GM18867 (cell line): ENCODE measurements at regions not wholly inside any gene's neighbourhood (a gene's known extent, or its start where the extent isn't known, plus 50 kb on each side); places are given as distances from the start of the nearest gene placed in this dataset.

Experiments
- ATAC-seq: cut with Tn5 transposase; IDR thresholded peaks from one replicate; pipeline ENCODE4 v1.9.1; 2021; ENCODE audit warnings: mild to moderate bottlenecking, moderate library complexity; ENCODE audit not compliant: unreplicated experiment

GRCh38 chr12:126316411-126316810, 1251.2 kb downstream of the AACS start:
- ATAC-seq = no peak

DNA sequence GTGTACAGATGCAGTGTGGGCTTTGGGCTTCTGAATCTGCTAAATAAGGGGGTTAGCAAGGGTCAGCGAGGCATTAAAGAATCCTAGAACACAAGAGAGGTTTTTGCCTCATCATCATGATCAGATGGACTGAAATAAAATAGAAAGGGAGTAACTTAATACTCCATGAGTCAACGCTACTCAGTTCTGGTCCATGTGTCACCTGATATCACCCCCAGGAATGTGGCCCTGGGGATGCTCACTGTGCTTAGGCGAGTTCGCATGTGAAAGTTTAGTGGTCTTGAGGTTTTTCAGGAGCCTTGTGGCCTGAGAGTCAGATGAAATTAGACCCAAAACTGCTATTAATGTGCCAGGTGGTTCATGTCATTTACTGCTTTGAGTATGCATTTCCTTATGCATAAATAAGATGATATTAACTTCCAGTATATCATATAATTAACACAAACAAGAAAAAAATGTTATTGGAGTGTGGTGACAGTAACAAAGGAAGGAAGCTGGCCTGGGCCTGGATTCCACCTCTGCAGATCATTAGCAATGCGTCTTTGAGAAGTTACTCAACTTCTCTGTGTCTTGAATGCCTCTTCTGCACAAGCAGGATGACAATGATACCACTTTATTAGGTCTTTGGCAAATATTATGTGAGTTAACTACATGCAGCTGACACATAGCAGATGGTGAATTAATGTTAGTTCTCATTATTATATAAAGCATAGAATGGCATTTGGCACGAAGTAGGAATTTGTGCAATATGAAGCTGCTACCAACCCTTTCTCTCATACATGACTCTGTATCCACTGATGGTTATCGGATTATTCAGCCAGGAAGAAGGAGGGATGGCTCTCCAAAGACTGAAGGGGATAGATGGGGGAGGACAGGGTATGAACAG, 1272.6 kb downstream of the AACS start:
- ATAC-seq = no peak

DNA sequence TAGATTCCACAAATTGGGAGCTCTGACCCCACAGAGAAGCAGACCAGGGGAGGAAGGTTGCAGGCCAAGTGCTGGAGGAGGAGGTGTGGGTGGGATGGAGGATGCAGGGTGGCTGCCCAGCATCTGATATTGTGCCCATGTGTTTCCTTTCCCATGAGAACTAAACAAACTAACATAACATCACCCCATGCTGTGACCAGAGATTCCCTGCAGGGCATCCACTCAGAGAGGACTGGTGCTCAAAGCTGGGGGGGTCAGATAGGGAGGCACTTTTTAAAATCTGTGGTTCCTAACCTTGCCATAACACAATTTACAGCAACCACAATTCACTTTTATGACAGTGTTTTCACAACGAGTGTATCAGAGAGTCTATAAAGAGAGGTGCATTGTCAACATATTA, 1277.6 kb downstream of the AACS start:
- ATAC-seq = no peak

DNA sequence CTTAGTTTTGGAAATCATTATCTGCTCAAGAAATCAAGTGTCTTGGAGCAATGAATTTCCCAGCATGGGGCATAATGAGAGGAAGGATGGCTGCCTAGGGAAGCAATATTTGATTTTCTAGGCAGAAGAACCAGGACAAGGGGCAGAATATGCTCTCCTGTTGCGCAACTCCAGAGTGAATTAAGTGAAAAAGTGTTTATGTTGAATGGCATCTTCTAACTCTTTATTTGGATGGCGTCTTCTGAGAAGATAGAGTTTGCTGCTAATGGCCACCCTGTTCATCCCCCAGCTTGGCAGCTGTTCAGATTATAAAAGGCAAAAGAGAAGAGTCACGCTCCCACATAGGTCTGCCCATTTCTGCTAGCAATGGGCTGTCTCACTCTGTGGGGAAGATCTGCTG, 1278.1 kb downstream of the AACS start:
- ATAC-seq = no peak

DNA sequence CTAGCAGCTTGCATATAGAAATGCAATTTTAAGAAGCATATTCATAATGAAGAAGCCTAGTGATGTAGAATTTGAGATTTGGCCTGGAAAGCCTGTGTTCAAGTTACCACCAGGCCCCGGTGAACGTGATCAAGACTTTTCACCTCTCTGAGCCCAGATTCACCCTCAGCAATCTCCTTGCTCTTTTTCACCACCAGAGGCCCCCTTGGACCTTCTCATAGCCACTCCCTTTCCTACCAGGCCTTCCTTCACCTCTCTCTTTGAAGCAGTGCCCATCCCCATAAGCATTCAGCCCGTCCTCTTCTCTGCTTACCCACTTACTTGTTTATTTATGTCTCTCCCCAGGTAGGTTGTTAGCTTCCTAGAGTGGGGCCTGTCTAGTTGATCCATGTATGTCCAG, 1280.9 kb downstream of the AACS start:
- no peak for ATAC-seq

- ATAC-seq = no peak
Measured at GRCh38 chr12:126347421-126347820, 1282.2 kb downstream of the AACS start.

DNA sequence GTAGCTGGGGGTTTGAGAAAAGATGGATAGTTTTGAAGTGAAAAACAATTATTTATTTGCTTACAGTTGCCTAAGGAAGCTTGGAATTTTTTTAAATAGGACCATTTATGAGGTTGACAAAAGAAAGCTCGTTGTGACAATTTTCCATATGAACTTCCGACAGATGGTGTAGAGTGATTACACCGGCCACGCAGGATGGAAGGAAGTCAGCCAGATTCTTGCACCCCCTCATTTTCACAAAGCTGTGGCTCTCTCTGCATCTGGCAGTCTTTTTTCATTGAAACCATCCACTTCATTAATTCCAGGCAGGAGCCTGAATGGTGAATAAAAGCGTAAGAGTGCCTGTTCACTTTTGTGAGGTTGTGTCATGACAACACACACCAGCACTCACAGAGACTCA, 1284.1 kb downstream of the AACS start:
- no peak for ATAC-seq

GRCh38 chr12:126353604-126354003, 1288.4 kb downstream of the AACS start:
- ATAC-seq = no peak

GRCh38 chr12:126354633-126355032, 1289.4 kb downstream of the AACS start:
- no peak for ATAC-seq

DNA sequence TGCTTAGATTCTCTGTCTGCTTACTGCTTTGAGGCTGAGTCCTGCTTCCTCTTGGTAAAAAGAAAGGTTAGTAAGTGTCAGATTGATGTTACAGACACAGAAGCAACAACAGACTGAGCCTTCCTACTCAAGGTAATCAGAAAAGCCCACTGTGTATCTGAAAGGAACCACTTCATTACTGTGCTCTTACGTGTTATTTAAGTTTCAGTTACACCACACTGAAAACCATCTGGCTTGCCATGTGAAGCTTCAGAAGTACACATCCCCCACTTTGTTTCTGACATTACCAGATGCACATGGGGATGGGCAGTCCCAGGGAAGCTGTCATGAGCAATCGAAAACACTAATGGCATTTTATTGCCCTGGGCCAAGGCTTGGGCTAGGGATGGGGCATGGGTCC, 1290.1 kb downstream of the AACS start:
- ATAC-seq = no peak

DNA sequence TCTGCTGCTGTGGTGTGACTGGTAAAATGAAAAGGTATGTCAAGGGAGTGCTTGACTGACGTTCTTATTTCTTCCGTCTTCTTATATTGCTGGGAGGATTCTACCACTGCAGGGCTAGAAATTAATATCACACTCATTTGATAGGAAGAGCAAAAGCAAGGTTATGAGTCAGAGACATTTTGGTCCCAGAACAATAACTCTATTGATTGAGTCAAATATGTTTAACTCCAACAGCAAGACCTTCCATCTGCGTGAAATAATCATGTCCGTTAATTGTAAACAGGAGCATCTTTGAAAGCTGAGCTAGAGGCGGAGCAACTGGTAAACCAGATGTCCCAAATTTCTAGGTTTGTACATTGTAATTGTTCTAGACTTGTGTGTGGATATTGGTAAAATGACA, 1293.6 kb downstream of the AACS start:
- no peak for ATAC-seq

DNA sequence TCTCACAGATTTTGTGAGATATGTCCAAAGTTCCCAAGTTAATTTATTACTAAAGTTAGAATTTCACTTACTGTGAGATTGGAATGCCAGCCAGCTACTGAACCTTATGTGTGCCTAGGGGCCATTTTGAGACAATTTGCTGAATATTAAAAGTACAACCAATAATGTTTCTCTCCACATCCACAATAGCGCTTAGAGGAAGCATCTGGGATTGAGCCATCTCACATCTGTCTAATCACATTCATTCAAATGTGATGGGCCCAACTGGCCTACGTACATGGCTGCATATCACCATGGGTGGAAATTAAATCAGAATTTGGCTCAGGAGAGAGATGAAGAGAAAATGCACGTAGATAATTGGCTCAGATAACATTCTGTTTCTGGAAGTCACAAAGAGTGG, 1294.0 kb downstream of the AACS start:
- no peak for ATAC-seq

DNA sequence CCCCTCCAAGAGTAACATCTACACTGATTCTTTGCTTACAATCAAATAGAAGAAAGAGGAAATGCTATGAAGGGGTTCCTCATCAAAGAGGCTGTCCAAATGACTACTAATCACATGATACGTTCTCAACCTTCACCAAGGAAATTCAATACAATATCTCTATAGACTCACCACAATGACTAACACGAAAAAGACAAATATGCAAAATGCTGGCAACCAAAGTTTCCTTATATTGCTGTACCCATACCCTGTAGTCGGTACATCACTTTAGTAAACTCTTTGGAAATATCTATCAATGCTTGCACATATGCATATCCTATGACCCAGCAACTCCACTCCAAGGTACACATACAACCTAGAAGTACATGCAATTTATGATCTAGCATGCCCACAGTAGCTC, 1296.6 kb downstream of the AACS start:
- ATAC-seq = no peak

DNA sequence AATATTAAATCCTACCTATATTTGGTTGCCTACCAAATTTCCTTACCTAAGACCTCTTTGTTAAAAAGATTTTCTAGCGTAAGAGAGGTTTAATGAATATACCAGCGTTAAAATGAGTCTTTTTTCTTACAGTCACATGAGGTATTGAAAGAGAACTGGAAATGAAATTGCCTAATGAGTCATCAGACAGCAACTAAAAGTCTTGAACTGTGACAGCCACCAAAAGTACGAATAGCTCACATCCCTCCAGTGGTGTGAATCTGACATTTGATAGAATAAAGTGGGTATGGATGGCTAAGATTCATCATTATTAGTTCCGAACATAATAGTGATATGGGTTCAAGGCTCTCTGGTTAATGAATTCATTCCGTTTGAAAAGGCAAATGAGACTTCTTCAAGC, 1297.3 kb downstream of the AACS start:
- ATAC-seq = peak; percentile 53

DNA sequence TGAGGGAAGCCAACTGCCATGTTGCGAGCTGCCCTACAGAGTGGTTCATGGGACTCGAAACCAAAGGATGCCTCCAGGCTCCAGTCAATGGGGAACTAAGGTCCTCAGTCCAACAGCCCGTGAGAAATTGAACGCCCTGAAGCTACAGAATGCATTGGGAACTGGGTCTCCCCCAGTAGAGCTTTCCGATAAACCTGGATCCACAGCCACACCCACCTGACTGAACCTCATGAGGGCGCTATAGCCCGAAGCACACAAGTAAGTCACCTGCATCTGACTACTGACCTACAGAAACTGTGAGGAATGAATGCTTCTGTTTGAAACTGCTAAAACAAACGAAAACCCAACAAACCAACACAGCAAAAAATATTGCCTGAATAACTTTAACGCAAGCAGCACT, 1297.7 kb downstream of the AACS start:
- no peak for ATAC-seq

DNA sequence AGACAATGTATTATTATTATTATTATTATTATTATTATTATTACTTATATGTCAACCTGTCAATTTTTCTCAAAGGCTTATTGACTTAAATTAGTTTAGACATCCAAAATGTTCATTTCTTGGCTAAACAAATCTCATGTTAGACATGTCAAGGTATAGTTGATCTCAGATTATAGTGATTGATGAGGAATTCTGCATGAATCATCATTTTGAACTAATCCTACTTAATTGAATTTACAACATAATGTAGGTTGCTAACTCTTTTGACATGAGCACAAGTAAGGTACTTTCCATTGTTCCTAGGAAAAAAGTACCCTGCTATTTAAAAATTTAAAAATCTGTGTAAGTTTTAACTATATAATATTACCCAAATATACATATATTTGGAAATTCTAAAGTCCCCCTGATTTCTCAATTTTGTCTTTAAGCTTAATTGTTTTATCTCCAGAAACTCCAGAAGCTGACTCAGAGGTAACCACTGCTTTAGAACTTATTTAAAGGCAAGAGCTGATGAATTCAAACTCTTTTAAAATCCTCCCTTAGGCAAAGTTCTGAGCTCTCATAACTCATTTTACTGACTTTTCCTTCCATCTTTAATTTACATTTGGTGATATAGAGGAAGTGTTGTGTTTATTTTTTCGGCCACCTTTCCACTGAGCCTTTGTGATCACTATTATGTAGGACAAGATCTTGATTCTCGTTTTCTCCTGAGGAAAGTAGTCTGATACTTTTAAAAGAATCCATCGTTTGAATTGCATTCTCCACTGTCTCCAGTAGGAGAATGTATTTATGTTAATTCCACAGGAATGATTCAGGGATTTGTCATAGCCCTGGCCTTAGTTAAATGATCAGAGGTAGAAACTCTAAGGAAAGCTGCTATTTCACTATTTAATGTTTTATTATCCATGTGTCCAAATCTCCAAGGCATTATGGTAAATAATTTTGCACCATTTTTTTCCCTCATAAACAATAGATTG, 1304.5 kb downstream of the AACS start:
- no peak for ATAC-seq

- no peak for ATAC-seq
Measured at GRCh38 chr12:126383506-126383905, 1318.3 kb downstream of the AACS start.

DNA sequence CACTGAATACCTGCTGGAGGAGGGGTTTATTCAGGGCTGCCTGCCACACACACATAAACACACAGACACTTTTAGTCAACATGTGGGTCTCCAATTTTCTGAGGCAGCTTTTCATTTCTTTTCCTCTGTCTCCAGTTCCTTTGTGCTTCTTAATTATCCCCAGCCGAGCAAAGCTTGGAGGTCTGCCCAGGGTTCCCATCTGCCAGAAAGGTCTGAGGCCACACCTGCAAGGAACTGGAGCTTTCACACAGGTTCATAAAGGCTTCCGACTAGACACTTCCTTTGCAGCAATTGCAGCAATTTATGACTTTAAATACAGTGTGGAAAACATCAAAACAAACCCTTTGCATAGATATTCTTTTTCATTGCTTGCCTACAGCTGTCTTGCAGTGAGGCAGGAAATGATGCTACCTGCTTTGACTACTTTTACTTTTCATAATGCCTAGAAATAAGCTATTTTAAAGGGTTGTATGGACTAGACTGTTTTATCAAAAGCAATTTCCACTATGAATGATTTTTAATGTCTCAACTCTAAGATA, 1318.9 kb downstream of the AACS start:
- no peak for ATAC-seq

DNA sequence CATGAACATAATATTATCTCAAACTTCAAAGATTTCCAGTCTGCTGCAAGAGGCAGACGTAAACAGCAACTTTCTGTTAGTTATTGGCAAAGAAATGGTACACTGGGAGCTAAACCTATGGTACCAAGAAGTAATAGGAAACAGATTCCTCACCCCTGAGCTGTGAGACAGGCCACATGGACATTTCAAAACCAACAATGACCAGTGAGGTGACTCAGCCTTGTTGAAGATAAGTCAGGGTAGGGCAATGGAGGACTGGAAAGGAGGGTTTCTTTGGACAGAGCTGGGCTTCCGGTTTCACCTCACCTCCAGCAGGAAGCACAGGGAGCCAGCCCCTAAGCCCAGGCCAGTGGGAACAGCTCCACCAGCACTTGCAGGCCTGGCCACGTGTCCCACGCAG, 1320.5 kb downstream of the AACS start:
- ATAC-seq = no peak

- no peak for ATAC-seq
Measured at GRCh38 chr12:126389220-126389841, 1324.1 kb downstream of the AACS start.

GRCh38 chr12:126389961-126390360, 1324.7 kb downstream of the AACS start:
- ATAC-seq = no peak
